Testis (tissue), 2 donors: ENCODE measurements at regions not wholly inside any gene's neighbourhood (a gene's known extent, or its start where the extent isn't known, plus 50 kb on each side); places are given as distances from the start of the nearest gene placed in this dataset.

Experiments
- DNase-seq: peaks from one replicate; pipeline ENCODE4 v3.0.0-alpha.2; 2019
- H3K27ac ChIP-seq, 2 donors: fragments of 200-600 bp; sonication (generic); one replicate each; pipeline ENCODE4 v1.5.1; 2019
- H3K27me3 ChIP-seq: fragments of 200-600 bp; sonication (generic); one replicate; pipeline ENCODE4 v1.5.1; 2019
- H3K36me3 ChIP-seq: fragments of 200-600 bp; sonication (generic); one replicate; pipeline ENCODE4 v1.5.1; 2017; ENCODE audit warnings: low read depth; ENCODE audit errors: missing control alignments
- H3K4me1 ChIP-seq: fragments of 200-600 bp; sonication (generic); one replicate; pipeline ENCODE4 v1.5.1; 2019
- H3K4me3 ChIP-seq, 2 donors: fragments of 200-600 bp; sonication (generic); one replicate each; pipeline ENCODE4 v1.5.1; 2017 to 2019
- H3K9me3 ChIP-seq: fragments of 200-600 bp; sonication (generic); one replicate; pipeline ENCODE4 v1.5.1; 2017
- CTCF ChIP-seq, 3 experiments: fragments of 450-650 bp in 2 of 3; fragments of 200-600 bp in 1 of 3; sonication (generic) in 1 of 3; IDR thresholded peaks; one replicate each; pipeline ENCODE4 v1.5.1; 2016 to 2019; ENCODE audit warnings: antibody characterized with exemption in 3 of 3, mild to moderate bottlenecking in 2 of 3, moderate library complexity in 1 of 3
- POLR2A ChIP-seq: fragments of 450-650 bp; IDR thresholded peaks from one replicate; pipeline ENCODE4 v1.6.1; 2017; ENCODE audit warnings: antibody characterized with exemption, mild to moderate bottlenecking, moderate library complexity
- WGBS, 2 donors: methylation state at CpG; one replicate each; pipeline ENCODE4 v1.1.5; 2018; 5-methylcytosine and 5-hydroxymethylcytosine counted together
- intact Hi-C: fragments of 100-400 bp; cut with DNase I; formaldehyde crosslinking; loops from one replicate; pipeline ENCODE4 v1.15.1; 2023; ENCODE audit warnings: low total_unique reads

GRCh38 chr2:192773044-192773443 lies 578.3 kb upstream of the TMEFF2 start:
- Histone ChIP-seq H3K4me3 (no peak overlapping the region), H3K27me3 (no peaks in the 10 kb centered on the region), H3K36me3 (no peaks in the 10 kb centered on the region), H3K27ac (no peak overlapping the region), H3K9me3 (no peaks in the 10 kb centered on the region), H3K4me1 (no peaks in the 10 kb centered on the region)
- intact Hi-C loops: no loop called here
- no peak for TF ChIP-seq POLR2A
- TF ChIP-seq CTCF (IDR thresholded peaks at IDR 0.05): no peak
- WGBS, 2 donors: 67 to 72% methylated on average over 2 of the region's 2 CpGs
- DNase-seq: no peak

- Histone ChIP-seq H3K27me3 (no peaks in the 10 kb centered on the region), H3K4me1 (no peaks in the 10 kb centered on the region), H3K4me3 (no peak overlapping the region), H3K36me3 (no peaks in the 10 kb centered on the region), H3K9me3 (no peaks in the 10 kb centered on the region), H3K27ac (no peak overlapping the region)
- TF ChIP-seq CTCF (IDR thresholded peaks at IDR 0.05): no peak
- TF ChIP-seq POLR2A: no peak
- no peak for DNase-seq
- WGBS, 2 donors: 81 to 95% methylated on average over 1 of the region's 1 CpG
- intact Hi-C loops: no loop called here
Observed at GRCh38 chr2:192749611-192750200, 555.0 kb upstream of the TMEFF2 start.

GRCh38 chr2:192741889-192742288 lies 547.2 kb upstream of the TMEFF2 start:
- TF ChIP-seq POLR2A (no peak), CTCF (IDR thresholded peaks at IDR 0.05) (peak in 1 of 3 experiments; percentile 11)
- DNase-seq: no peak
- no peaks in the 10 kb centered on the region for H3K27me3 ChIP-seq
- H3K4me1 ChIP-seq: no peaks in the 10 kb centered on the region
- no peak overlapping the region for H3K27ac ChIP-seq
- intact Hi-C loops: no loop called here
- no peak overlapping the region for H3K4me3 ChIP-seq
- H3K9me3 ChIP-seq: no peaks in the 10 kb centered on the region
- H3K36me3 ChIP-seq: no peaks in the 10 kb centered on the region

- Histone ChIP-seq H3K27me3 (no peaks in the 10 kb centered on the region), H3K4me1 (no peaks in the 10 kb centered on the region), H3K27ac (no peak overlapping the region), H3K4me3 (no peak overlapping the region), H3K36me3 (no peaks in the 10 kb centered on the region), H3K9me3 (no peaks in the 10 kb centered on the region)
- TF ChIP-seq CTCF (IDR thresholded peaks at IDR 0.05) (no peak), POLR2A (no peak)
- WGBS, 2 donors: 76 to 80% methylated on average over 3 of the region's 3 CpGs
- DNase-seq: no peak
- intact Hi-C loops: no loop called here
Observed at GRCh38 chr2:192735447-192735846, 540.7 kb upstream of the TMEFF2 start.

GRCh38 chr2:192729369-192729768 lies 534.6 kb upstream of the TMEFF2 start:
- Histone ChIP-seq H3K4me3 (no peak overlapping the region), H3K9me3 (no peaks in the 10 kb centered on the region), H3K27ac (no peak overlapping the region), H3K36me3 (no peaks in the 10 kb centered on the region), H3K4me1 (no peaks in the 10 kb centered on the region), H3K27me3 (no peaks in the 10 kb centered on the region)
- no peak for TF ChIP-seq POLR2A
- TF ChIP-seq CTCF (IDR thresholded peaks at IDR 0.05): no peak
- intact Hi-C loops: no loop called here
- 88 to 92% methylated on average over 2 of the region's 2 CpGs for WGBS, 2 donors
- no peak for DNase-seq
